ENCODE measurements at regions not wholly inside any gene's neighbourhood (a gene's known extent, or its start where the extent isn't known, plus 50 kb on each side); places are given as distances from the start of the nearest gene placed in this dataset.

GRCh38 chr9:104022083-104022482, 72.0 kb upstream of the SMC2 start:
- H3K4me3 ChIP-seq (ENCODE audit: low read length), result no peak overlapping the region
- Mint-ChIP-seq H3K27me3 (peaks cover 0 to 15% (median 10%) of the 10 kb centered on the region in 5 donors), H3K4me1 (peaks cover 0 to 5% (median 3%) of the 10 kb centered on the region in 7 donors), H3K4me3 (no peak overlapping the region), H3K27ac (no peak overlapping the region), H3K9me3 (peaks cover 0 to 5% (median 0%) of the 10 kb centered on the region in 11 donors), H3K36me3 (no peaks in the 10 kb centered on the region)
- ATAC-seq (no peak), DNase-seq (no peak)
- H3K27me3 ChIP-seq (ENCODE audit: control insufficient read depth in 2 of 2, insufficient read depth in 2 of 2, low read length in 2 of 2), result no peaks in the 10 kb centered on the region
- H3K4me1 ChIP-seq (ENCODE audit: control insufficient read depth in 2 of 2, insufficient read depth in 2 of 2, low read length in 2 of 2), result no peaks in the 10 kb centered on the region
- ChIA-PET POLR2A (no interaction called here), CTCF (interaction anchor here (0.6 kb wide), 1 partner anchor 1434 kb away, joined by 3 read pairs; no protein-coding TSS in a partner anchor)
- intact Hi-C loops (cut with micrococcal nuclease), result no loop called here
- H3K27ac ChIP-seq (ENCODE audit: low read depth, low read length), result no peak overlapping the region
- H3K36me3 ChIP-seq (ENCODE audit: control insufficient read depth in 2 of 3, insufficient read depth in 3 of 3, low read length in 3 of 3), result no peaks in the 10 kb centered on the region
- no peaks in the 10 kb centered on the region for H3K9me3 ChIP-seq (ENCODE audit: control insufficient read depth in 2 of 3, low read length in 3 of 3)

GRCh38 chr9:104025104-104025503, 69.0 kb upstream of the SMC2 start:
- intact Hi-C loops (cut with micrococcal nuclease), result loop anchor here in 1 of 2 donors (5.0 kb wide), 1 partner anchor 67 kb away; the partner anchor contains the start of gene SMC2
- Mint-ChIP-seq H3K9me3 (peaks cover 0 to 5% (median 0%) of the 10 kb centered on the region in 11 donors), H3K36me3 (no peaks in the 10 kb centered on the region), H3K4me3 (no peak overlapping the region), H3K27ac (no peak overlapping the region), H3K4me1 (peaks cover 8 to 22% (median 17%) of the 10 kb centered on the region in 7 donors), H3K27me3 (peaks cover 0 to 12% (median 10%) of the 10 kb centered on the region in 5 donors)
- Histone ChIP-seq H3K4me3 (ENCODE audit: low read length) (no peak overlapping the region), H3K4me1 (ENCODE audit: control insufficient read depth in 2 of 2, insufficient read depth in 2 of 2, low read length in 2 of 2) (no peaks in the 10 kb centered on the region), H3K9me3 (ENCODE audit: control insufficient read depth in 2 of 3, low read length in 3 of 3) (no peaks in the 10 kb centered on the region), H3K36me3 (ENCODE audit: control insufficient read depth in 2 of 3, insufficient read depth in 3 of 3, low read length in 3 of 3) (no peaks in the 10 kb centered on the region), H3K27ac (ENCODE audit: low read depth, low read length) (no peak overlapping the region), H3K27me3 (ENCODE audit: control insufficient read depth in 2 of 2, insufficient read depth in 2 of 2, low read length in 2 of 2) (no peaks in the 10 kb centered on the region)
- no peak for DNase-seq
- no peak for ATAC-seq
- CTCF ChIA-PET, result no interaction called here
- POLR2A ChIA-PET, result no interaction called here

GRCh38 chr9:104025945-104026344, 68.2 kb upstream of the SMC2 start:
- H3K27ac Mint-ChIP-seq, result no peak overlapping the region
- H3K27me3 ChIP-seq (ENCODE audit: control insufficient read depth in 2 of 2, insufficient read depth in 2 of 2, low read length in 2 of 2), result no peaks in the 10 kb centered on the region
- no peak overlapping the region for H3K27ac ChIP-seq (ENCODE audit: low read depth, low read length)
- ChIA-PET POLR2A (no interaction called here), CTCF (no interaction called here)
- no peak for ATAC-seq
- peaks cover 0 to 2% (median 0%) of the 10 kb centered on the region in 11 donors for H3K9me3 Mint-ChIP-seq
- H3K4me3 Mint-ChIP-seq, result no peak overlapping the region
- intact Hi-C loops (cut with micrococcal nuclease), result loop anchor here (2.0 to 5.0 kb wide), 2 partner anchors 66 to 361 kb away; partner anchors contain the start of gene SMC2 (in 1 of the 2)
- DNase-seq, result no peak
- H3K36me3 ChIP-seq (ENCODE audit: control insufficient read depth in 2 of 3, insufficient read depth in 3 of 3, low read length in 3 of 3), result no peaks in the 10 kb centered on the region
- H3K4me3 ChIP-seq (ENCODE audit: low read length), result no peak overlapping the region
- H3K4me1 Mint-ChIP-seq, result peaks cover 8 to 22% (median 17%) of the 10 kb centered on the region in 7 donors
- no peaks in the 10 kb centered on the region for H3K9me3 ChIP-seq (ENCODE audit: control insufficient read depth in 2 of 3, low read length in 3 of 3)
- peaks cover 0 to 12% (median 10%) of the 10 kb centered on the region in 5 donors for H3K27me3 Mint-ChIP-seq
- H3K36me3 Mint-ChIP-seq, result no peaks in the 10 kb centered on the region
- no peaks in the 10 kb centered on the region for H3K4me1 ChIP-seq (ENCODE audit: control insufficient read depth in 2 of 2, insufficient read depth in 2 of 2, low read length in 2 of 2)

- no peaks in the 10 kb centered on the region for H3K36me3 ChIP-seq (ENCODE audit: control insufficient read depth in 2 of 3, insufficient read depth in 3 of 3, low read length in 3 of 3)
- no peak overlapping the region for H3K4me3 ChIP-seq (ENCODE audit: low read length)
- no peaks in the 10 kb centered on the region for H3K4me1 ChIP-seq (ENCODE audit: control insufficient read depth in 2 of 2, insufficient read depth in 2 of 2, low read length in 2 of 2)
- CTCF ChIA-PET, result no interaction called here
- Mint-ChIP-seq H3K27ac (peak overlapping the region in 1 of 9 donors; percentile 10), H3K4me1 (peaks cover 8 to 22% (median 17%) of the 10 kb centered on the region in 7 donors), H3K36me3 (no peaks in the 10 kb centered on the region), H3K9me3 (peaks cover 0 to 1% (median 0%) of the 10 kb centered on the region in 11 donors), H3K27me3 (peaks cover 0 to 11% (median 7%) of the 10 kb centered on the region in 5 donors), H3K4me3 (peak overlapping the region in 4 of 10 donors; percentile 2 to 27 (median 12))
- ATAC-seq, result peak; percentile 50
- POLR2A ChIA-PET, result no interaction called here
- H3K9me3 ChIP-seq (ENCODE audit: control insufficient read depth in 2 of 3, low read length in 3 of 3), result no peaks in the 10 kb centered on the region
- no peaks in the 10 kb centered on the region for H3K27me3 ChIP-seq (ENCODE audit: control insufficient read depth in 2 of 2, insufficient read depth in 2 of 2, low read length in 2 of 2)
- intact Hi-C loops (cut with micrococcal nuclease), result loop anchor here (2.0 to 5.0 kb wide), 2 partner anchors 65 to 360 kb away; partner anchors contain the start of gene SMC2 (in 1 of the 2)
- no peak overlapping the region for H3K27ac ChIP-seq (ENCODE audit: low read depth, low read length)
- no peak for DNase-seq
Observed at GRCh38 chr9:104027295-104027694, 66.8 kb upstream of the SMC2 start.

- H3K27ac Mint-ChIP-seq, result no peak overlapping the region
- no peaks in the 10 kb centered on the region for H3K4me1 ChIP-seq (ENCODE audit: control insufficient read depth in 2 of 2, insufficient read depth in 2 of 2, low read length in 2 of 2)
- no peaks in the 10 kb centered on the region for H3K9me3 Mint-ChIP-seq
- ChIA-PET POLR2A (no interaction called here), CTCF (no interaction called here)
- no peaks in the 10 kb centered on the region for H3K9me3 ChIP-seq (ENCODE audit: control insufficient read depth in 2 of 3, low read length in 3 of 3)
- ATAC-seq, result no peak
- no peak overlapping the region for H3K4me3 ChIP-seq (ENCODE audit: low read length)
- peak overlapping the region in 2 of 10 donors; percentile 13 to 32 for H3K4me3 Mint-ChIP-seq
- DNase-seq, result no peak
- no peak overlapping the region for H3K27ac ChIP-seq (ENCODE audit: low read depth, low read length)
- H3K4me1 Mint-ChIP-seq, result peaks cover 8 to 22% (median 17%) of the 10 kb centered on the region in 7 donors
- peaks cover 0 to 5% (median 0%) of the 10 kb centered on the region in 5 donors for H3K27me3 Mint-ChIP-seq
- H3K27me3 ChIP-seq (ENCODE audit: control insufficient read depth in 2 of 2, insufficient read depth in 2 of 2, low read length in 2 of 2), result no peaks in the 10 kb centered on the region
- no peaks in the 10 kb centered on the region for H3K36me3 ChIP-seq (ENCODE audit: control insufficient read depth in 2 of 3, insufficient read depth in 3 of 3, low read length in 3 of 3)
- no peaks in the 10 kb centered on the region for H3K36me3 Mint-ChIP-seq
- intact Hi-C loops (cut with micrococcal nuclease), result loop anchor here in 1 of 2 donors (5.0 kb wide), 1 partner anchor 63 kb away; the partner anchor contains the start of gene SMC2
Observed at GRCh38 chr9:104028827-104029226, 65.3 kb upstream of the SMC2 start.

Measured in naive thymus-derived CD4-positive, alpha-beta T cell (primary cell).